Mesothelial cell of epicardium (in vitro differentiated cells): ENCODE measurements at regions not wholly inside any gene's neighbourhood (a gene's known extent, or its start where the extent isn't known, plus 50 kb on each side); places are given as distances from the start of the nearest gene placed in this dataset.

Experiments
- DNase-seq, 2 experiments: peaks; one replicate each; pipeline ENCODE4 v3.0.0; 2021; ENCODE audit warnings: low spot score in 2 of 2; ENCODE audit not compliant: unreplicated experiment in 2 of 2
- H3K27ac Mint-ChIP-seq: 2 replicates; pipeline ENCODE4 v1.8.0; 2021; ENCODE audit warnings: mixed read lengths
- H3K27me3 Mint-ChIP-seq: 2 replicates; pipeline ENCODE4 v1.8.0; 2021; ENCODE audit warnings: low read depth, mixed read lengths
- H3K36me3 Mint-ChIP-seq: 2 replicates; pipeline ENCODE4 v1.8.0; 2021; ENCODE audit warnings: mixed read lengths
- H3K4me1 Mint-ChIP-seq: 2 replicates; pipeline ENCODE4 v1.8.0; 2021; ENCODE audit warnings: mixed read lengths
- H3K4me3 Mint-ChIP-seq: 2 replicates; pipeline ENCODE4 v1.8.0; 2021; ENCODE audit warnings: mild to moderate bottlenecking, moderate library complexity, mixed read lengths
- H3K9me3 Mint-ChIP-seq: 2 replicates; pipeline ENCODE4 v1.8.0; 2021; ENCODE audit warnings: mixed read lengths
- TF ChIP-seq, protein P1 (sequence below): fragments of 200-600 bp; sonication (generic); IDR thresholded peaks from one replicate; pipeline ENCODE4 v1.5.0; 2021; ENCODE audit warnings: antibody characterized with exemption; ENCODE audit not compliant: unreplicated experiment

DNA sequence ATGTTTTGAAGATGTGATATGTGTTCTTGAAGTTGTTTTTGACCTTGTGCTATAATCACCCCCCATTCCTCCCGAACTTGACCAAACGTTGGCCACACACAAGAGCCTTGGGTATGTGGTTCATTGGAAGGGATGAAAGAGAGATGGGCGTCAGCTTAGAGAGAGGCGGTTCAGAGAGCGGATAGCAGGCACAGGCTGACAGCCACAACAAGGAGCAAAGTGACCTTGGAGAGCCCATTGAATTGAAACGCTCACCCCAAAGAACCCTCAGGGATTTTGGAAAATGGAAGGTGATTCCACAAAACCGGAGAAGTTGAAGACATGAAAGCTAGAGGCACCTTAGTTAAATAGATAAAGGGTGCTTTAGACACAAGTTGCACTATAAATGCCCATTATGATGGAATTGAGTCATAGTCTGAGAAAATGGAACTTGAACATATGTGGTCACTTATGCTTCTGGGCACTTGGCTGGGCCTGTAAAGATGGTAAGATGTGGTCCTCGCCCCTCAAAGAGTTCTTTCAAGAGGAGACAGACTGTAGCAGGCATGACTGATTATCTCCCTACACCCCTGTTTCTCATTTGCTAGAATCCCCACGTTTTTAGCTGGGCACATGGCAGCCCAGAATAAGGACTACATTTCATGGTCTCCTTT lies 188.5 kb upstream of the HAAO start:
- Mint-ChIP-seq H3K36me3 (peaks cover 3% of the 10 kb centered on the region), H3K4me1 (peaks cover 32% of the 10 kb centered on the region), H3K4me3 (no peak overlapping the region), H3K9me3 (peaks cover 7% of the 10 kb centered on the region), H3K27me3 (no peaks in the 10 kb centered on the region), H3K27ac (no peak overlapping the region)
- DNase-seq: no peak
- TF ChIP-seq, protein P1, sequence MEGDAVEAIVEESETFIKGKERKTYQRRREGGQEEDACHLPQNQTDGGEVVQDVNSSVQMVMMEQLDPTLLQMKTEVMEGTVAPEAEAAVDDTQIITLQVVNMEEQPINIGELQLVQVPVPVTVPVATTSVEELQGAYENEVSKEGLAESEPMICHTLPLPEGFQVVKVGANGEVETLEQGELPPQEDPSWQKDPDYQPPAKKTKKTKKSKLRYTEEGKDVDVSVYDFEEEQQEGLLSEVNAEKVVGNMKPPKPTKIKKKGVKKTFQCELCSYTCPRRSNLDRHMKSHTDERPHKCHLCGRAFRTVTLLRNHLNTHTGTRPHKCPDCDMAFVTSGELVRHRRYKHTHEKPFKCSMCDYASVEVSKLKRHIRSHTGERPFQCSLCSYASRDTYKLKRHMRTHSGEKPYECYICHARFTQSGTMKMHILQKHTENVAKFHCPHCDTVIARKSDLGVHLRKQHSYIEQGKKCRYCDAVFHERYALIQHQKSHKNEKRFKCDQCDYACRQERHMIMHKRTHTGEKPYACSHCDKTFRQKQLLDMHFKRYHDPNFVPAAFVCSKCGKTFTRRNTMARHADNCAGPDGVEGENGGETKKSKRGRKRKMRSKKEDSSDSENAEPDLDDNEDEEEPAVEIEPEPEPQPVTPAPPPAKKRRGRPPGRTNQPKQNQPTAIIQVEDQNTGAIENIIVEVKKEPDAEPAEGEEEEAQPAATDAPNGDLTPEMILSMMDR: no peak

DNA sequence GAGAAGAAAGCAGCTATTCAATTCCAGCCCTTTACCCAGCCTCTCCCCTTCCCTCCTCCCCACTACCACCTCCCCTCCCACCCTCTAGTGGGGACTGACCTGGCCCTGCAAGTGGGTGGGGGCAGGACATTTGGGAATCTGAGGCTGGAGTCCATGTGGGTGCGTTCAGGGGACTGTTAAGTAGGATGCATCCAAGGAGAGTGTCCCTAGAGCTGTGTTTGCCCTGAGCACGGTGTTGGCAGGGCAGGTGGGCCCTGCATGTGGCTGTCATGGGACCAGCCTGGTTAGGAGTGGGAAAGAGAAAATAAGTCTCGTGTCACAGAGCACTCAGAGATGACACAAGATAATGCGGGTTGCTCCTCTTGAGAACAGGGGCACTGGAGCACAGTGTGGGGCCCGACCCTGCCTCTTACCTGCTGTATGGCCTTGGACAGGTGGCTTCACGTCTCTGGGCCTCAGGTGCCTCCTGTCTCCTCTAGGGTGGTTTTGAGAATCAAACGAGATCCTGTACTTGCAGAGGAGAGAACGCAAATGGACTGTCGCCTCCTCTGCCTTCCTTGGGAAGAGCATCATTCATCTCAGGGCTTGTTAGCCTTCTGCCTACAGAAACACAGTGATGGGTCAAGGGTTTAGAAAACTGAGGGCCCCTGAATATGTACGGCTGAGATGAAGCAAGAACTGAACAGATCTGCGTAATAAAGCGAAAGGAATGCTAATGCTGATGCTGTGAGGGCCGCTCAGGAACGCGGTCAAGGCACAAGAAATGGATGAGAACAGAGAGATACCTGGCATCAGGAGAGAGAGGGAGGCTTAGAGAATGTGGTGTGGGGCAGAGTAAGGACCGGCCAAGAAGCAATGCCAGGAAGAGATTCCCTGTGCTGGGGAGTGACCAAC lies 187.7 kb upstream of the HAAO start:
- TF ChIP-seq, protein P1: no peak
- peaks cover 3% of the 10 kb centered on the region for H3K9me3 Mint-ChIP-seq
- H3K4me1 Mint-ChIP-seq: peaks cover 37% of the 10 kb centered on the region
- H3K4me3 Mint-ChIP-seq: no peak overlapping the region
- H3K36me3 Mint-ChIP-seq: peaks cover 3% of the 10 kb centered on the region
- H3K27ac Mint-ChIP-seq: no peak overlapping the region
- H3K27me3 Mint-ChIP-seq: no peaks in the 10 kb centered on the region
- DNase-seq: no peak

DNA sequence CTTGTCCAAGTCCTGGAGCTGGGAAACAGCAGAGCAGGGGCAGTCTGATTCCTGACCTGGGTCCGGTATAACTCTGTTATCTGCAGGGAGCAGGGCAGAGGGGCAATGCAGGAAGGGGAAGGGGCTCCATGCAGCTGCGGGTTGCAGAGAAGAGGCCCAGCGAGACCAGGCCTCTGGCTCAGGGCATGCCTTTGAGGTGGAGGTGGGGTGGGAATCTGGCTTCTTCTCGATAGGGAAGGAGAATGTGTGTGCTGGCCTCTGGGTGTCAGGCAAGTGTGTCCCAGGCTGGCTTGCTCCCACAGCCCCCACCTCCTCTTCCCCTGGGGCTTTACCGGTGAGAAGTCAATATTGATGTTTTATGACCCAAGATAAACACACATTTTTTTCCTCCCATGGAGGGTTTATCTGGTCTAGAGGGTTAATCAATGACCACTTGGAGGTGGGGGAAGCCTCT lies 187.1 kb upstream of the HAAO start:
- Mint-ChIP-seq H3K36me3 (peaks cover 3% of the 10 kb centered on the region), H3K27ac (no peak overlapping the region), H3K4me3 (no peak overlapping the region), H3K27me3 (no peaks in the 10 kb centered on the region), H3K4me1 (peaks cover 43% of the 10 kb centered on the region), H3K9me3 (peaks cover 3% of the 10 kb centered on the region)
- TF ChIP-seq, protein P1: no peak
- no peak for DNase-seq

DNA sequence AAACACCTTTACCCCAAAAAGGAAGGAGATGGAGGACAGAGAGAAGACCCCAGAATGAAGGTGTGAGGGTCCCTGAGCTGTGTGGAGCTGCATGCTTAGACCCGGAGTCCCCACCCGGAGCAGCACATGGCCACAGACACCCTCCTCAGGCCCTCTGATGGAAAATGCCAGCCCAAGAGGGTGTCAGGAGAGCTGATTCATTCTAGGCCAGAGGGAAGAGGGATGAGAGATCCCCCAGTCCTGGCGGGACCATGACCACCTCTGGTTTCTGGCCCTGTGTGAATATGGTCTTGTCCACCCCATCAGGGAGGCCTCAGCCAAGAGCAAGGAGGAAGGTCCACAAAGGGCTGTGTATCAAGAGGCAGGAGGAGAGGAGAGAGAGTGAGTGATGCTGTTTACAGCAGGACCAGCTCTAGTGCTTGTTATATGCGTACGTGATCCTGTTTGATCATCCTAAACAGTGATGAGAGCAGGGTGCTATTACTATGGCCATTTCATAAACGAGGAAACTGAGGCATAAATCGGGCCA lies 186.6 kb upstream of the HAAO start:
- H3K27ac Mint-ChIP-seq: no peak overlapping the region
- DNase-seq: no peak
- H3K4me1 Mint-ChIP-seq: peaks cover 48% of the 10 kb centered on the region
- peaks cover 3% of the 10 kb centered on the region for H3K9me3 Mint-ChIP-seq
- H3K4me3 Mint-ChIP-seq: no peak overlapping the region
- H3K36me3 Mint-ChIP-seq: peaks cover 3% of the 10 kb centered on the region
- H3K27me3 Mint-ChIP-seq: no peaks in the 10 kb centered on the region
- TF ChIP-seq, protein P1: no peak

DNA sequence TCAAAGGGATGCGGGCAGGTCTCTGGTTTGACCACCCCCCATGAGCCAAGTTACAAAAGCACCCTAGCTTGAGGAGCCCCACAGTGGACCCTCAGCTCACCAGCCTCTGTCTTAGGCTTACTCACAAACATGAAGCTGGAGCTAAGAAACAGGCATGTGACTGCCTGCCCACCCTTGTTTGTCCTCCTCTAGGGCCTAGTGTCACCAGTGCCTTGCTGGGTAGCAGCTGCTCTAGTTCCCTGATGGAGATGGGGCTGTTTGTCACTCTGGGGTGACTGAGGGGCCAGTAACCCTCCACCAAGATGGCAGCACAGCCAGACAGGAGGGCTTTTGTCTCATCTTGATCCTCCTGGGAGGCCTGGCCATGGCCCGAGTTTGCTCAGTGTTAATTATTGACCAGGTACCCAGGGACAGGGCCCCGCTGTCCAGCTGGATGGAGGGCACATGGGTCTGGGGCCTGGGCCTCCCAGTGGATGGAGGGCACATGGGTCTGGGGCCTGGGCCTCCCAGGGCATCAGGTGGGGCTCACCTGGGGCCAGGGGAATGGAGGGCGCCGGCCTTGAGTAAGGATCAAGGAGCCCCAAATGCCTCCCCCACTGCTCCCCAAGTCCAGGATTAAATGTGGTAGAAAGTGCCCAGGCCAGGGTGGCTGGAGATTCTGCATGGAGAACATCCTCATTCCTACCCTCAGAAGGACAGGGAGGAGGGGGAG lies 185.9 kb upstream of the HAAO start:
- Mint-ChIP-seq H3K27me3 (no peaks in the 10 kb centered on the region), H3K9me3 (peaks cover 3% of the 10 kb centered on the region), H3K4me3 (no peak overlapping the region), H3K4me1 (peaks cover 52% of the 10 kb centered on the region), H3K36me3 (peaks cover 3% of the 10 kb centered on the region), H3K27ac (no peak overlapping the region)
- no peak for DNase-seq
- TF ChIP-seq, protein P1: no peak
